Endothelial cell of umbilical vein (primary cell): ENCODE measurements at regions not wholly inside any gene's neighbourhood (a gene's known extent, or its start where the extent isn't known, plus 50 kb on each side); places are given as distances from the start of the nearest gene placed in this dataset.

ENCODE experiments used
- BruUV-seq: library from RNA; stranded (reverse); fragments of 400-500 nt; replicated peaks from 2 replicates; lab custom pipeline; 2021; lab: Mats Ljungman, UMichigan
- CTCF ChIA-PET: fragments of 300-600, 350-600 bp; sonication (Branson Sonifier 250); formaldehyde crosslinking; loops from one replicate; lab custom pipeline; 2021; ENCODE audit warnings: antibody characterized with exemption, inconsistent platforms; lab: Charles Lee
- POLR2A ChIA-PET: fragments of 300-600, 350-600 bp; sonication (Branson Sonifier 250); formaldehyde crosslinking; loops from one replicate; lab custom pipeline; 2021; ENCODE audit warnings: antibody characterized with exemption, inconsistent platforms; lab: Charles Lee
- DNase-seq: peaks from one replicate; pipeline ENCODE4 v3.0.0-alpha.2; 2011; ENCODE audit warnings: low read depth, low spot score
- FAIRE-seq: peaks from 2 replicates; lab custom pipeline; 2011; peaks lifted over from hg19 to GRCh38; lab: Jason Lieb, UNC
- H2AFZ ChIP-seq: 2 replicates; pipeline ENCODE4 v1.6.0; 2012; ENCODE audit warnings: low read depth, low read length, control low read depth, inconsistent platforms
- H3K27ac ChIP-seq: 2 replicates; pipeline ENCODE4 v1.5.1; 2011; ENCODE audit warnings: low read depth, mild to moderate bottlenecking, control low read depth, low read length, moderate library complexity; ENCODE audit not compliant: insufficient read depth
- H3K27me3 ChIP-seq, 2 experiments: 2 replicates each; pipeline versions ENCODE4 v1.6.0 to v1.6.1; 2011; ENCODE audit warnings: low read length in 2 of 2, mixed read lengths in 1 of 2; ENCODE audit not compliant: control insufficient read depth in 2 of 2, insufficient read depth in 2 of 2
- H3K36me3 ChIP-seq, 2 experiments: 2 replicates in 1 of 2; 3 replicates in 1 of 2; pipeline ENCODE4 v1.5.1; 2011; ENCODE audit warnings: low read length in 2 of 2, mild to moderate bottlenecking in 1 of 2, moderate library complexity in 1 of 2; ENCODE audit not compliant: control insufficient read depth in 2 of 2, insufficient read depth in 2 of 2; ENCODE audit errors: extremely low read depth in 1 of 2
- H3K4me1 ChIP-seq: 3 replicates; pipeline ENCODE4 v1.5.1; 2011; ENCODE audit warnings: mild to moderate bottlenecking, low read length; ENCODE audit not compliant: control insufficient read depth, insufficient read depth; ENCODE audit errors: extremely low read depth
- H3K4me2 ChIP-seq: 2 replicates; pipeline ENCODE4 v1.6.1; 2011; ENCODE audit warnings: low read length, control low read depth, mixed read lengths; ENCODE audit not compliant: insufficient read depth
- H3K4me3 ChIP-seq, 3 experiments: fragments of 200-600 bp in 1 of 3; sonication (generic), shearing (Covaris generic) in 1 of 3; replicated peaks in 1 of 3; 2 replicates each; pipeline ENCODE4 v1.5.1; 2011 to 2016; ENCODE audit warnings: control low read depth in 3 of 3, low read length in 3 of 3, mild to moderate bottlenecking in 2 of 3, inconsistent platforms in 1 of 3, low read depth in 1 of 3, moderate library complexity in 1 of 3; ENCODE audit not compliant: insufficient read depth in 1 of 3
- H3K79me2 ChIP-seq: 2 replicates; pipeline ENCODE4 v1.6.0; 2012; ENCODE audit warnings: low read length, inconsistent platforms; ENCODE audit not compliant: control insufficient read depth, insufficient read depth
- H3K9ac ChIP-seq: replicated peaks from 2 replicates; pipeline ENCODE3; 2011; ENCODE audit warnings: low read length, control low read depth; ENCODE audit not compliant: insufficient read depth; ENCODE audit errors: extremely low read depth
- H3K9me1 ChIP-seq: replicated peaks from 3 replicates; pipeline ENCODE4 v1.6.0; 2011; ENCODE audit warnings: mild to moderate bottlenecking, low read length; ENCODE audit not compliant: control insufficient read depth, insufficient read depth; ENCODE audit errors: extremely low read depth
- H3K9me3 ChIP-seq: replicated peaks from 2 replicates; pipeline ENCODE4 v1.5.1; 2012; ENCODE audit warnings: low read length, inconsistent platforms; ENCODE audit not compliant: control insufficient read depth, insufficient read depth
- H4K20me1 ChIP-seq: replicated peaks from 2 replicates; pipeline ENCODE3; 2011; ENCODE audit warnings: mild to moderate bottlenecking, low read length; ENCODE audit not compliant: control insufficient read depth, insufficient read depth; ENCODE audit errors: extremely low read depth
- EZH2 ChIP-seq: IDR thresholded peaks from 2 replicates; pipeline ENCODE4 v1.6.1; 2012; ENCODE audit warnings: borderline replicate concordance, low read depth, mild to moderate bottlenecking, moderate library complexity, low read length, inconsistent platforms; ENCODE audit not compliant: severe bottlenecking
- FOS ChIP-seq: IDR thresholded peaks from 2 replicates; pipeline ENCODE4 v1.6.1; 2011; ENCODE audit warnings: mild to moderate bottlenecking, low read length, moderate library complexity, borderline replicate concordance; ENCODE audit not compliant: insufficient read depth
- GATA2 ChIP-seq: IDR thresholded peaks from 2 replicates; pipeline ENCODE4 v1.7.0; 2011; ENCODE audit warnings: low read depth, mild to moderate bottlenecking, moderate library complexity, mixed read lengths, low read length; ENCODE audit not compliant: insufficient read length, insufficient read depth
- JUN ChIP-seq: IDR thresholded peaks from 2 replicates; pipeline ENCODE4 v1.6.1; 2011; ENCODE audit warnings: borderline replicate concordance, low read depth; ENCODE audit not compliant: insufficient read length, insufficient read depth
- MAX ChIP-seq: IDR thresholded peaks from 2 replicates; pipeline ENCODE4 v1.6.1; 2011; ENCODE audit not compliant: insufficient read depth, insufficient read length
- MYC ChIP-seq: IDR thresholded peaks from one replicate; pipeline ENCODE4 v1.6.1; 2011; ENCODE audit warnings: mild to moderate bottlenecking, low read depth, low read length
- POLR2A ChIP-seq: IDR thresholded peaks from 2 replicates; pipeline ENCODE4 v1.6.1; 2012; ENCODE audit warnings: low read depth, mild to moderate bottlenecking, control low read depth, low read length
- POLR2AphosphoS5 ChIP-seq: IDR thresholded peaks from 2 replicates; pipeline ENCODE4 v1.6.1; 2012; ENCODE audit warnings: low read depth, mild to moderate bottlenecking, control low read depth, low read length, moderate library complexity; ENCODE audit not compliant: insufficient read depth
- dilution Hi-C: fragments of 300-500 bp; cut with MboI; formaldehyde crosslinking; loops from one replicate; pipeline ENCODE4 v1.15.0; 2019; ENCODE audit warnings: low sequenced_read_pairs; ENCODE audit not compliant: extremely low pct_ligation_motif_present
- intact Hi-C: fragments of 100-400 bp; cut with micrococcal nuclease; formaldehyde crosslinking; loops from one replicate; pipeline ENCODE4 v1.10.0; 2022
- TF ChIP-seq, protein P1 (sequence below), 2 donors: IDR thresholded peaks; 1 replicate in 1 of 2; 2 replicates in 1 of 2; pipeline ENCODE4 v1.5.1; 2011; ENCODE audit warnings: low read length in 2 of 2, mild to moderate bottlenecking in 2 of 2, moderate library complexity in 2 of 2, control low read depth in 1 of 2, inconsistent platforms in 1 of 2, low read depth in 1 of 2; ENCODE audit not compliant: insufficient read depth in 1 of 2; ENCODE audit errors: extremely low read depth in 1 of 2

DNA sequence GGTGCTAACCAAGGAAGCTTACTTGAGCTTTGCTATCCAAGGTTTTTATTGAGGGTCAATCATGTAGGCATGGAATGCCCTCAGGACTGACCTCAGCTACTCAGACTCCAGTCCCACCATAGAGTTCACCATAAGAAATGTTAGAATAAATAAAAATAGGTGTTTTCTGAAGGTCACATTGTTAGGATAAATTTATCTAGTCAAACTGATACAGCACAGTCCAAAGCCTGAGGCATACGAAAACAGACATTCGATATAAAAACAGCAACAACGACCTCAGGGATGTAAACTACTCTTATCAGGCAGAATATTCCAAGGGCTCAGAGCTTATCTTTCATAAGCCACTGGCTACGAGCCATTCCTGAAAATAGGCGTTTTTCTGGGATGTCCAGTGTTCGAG lies 690.6 kb downstream of the MCTP2 start:
- BruUV-seq, result no TSS peak
- TF ChIP-seq POLR2AphosphoS5 (no peak), MYC (no peak), POLR2A (no peak), GATA2 (no peak), JUN (no peak), EZH2 (no peak), FOS (no peak), MAX (no peak)
- TF ChIP-seq, protein P1, sequence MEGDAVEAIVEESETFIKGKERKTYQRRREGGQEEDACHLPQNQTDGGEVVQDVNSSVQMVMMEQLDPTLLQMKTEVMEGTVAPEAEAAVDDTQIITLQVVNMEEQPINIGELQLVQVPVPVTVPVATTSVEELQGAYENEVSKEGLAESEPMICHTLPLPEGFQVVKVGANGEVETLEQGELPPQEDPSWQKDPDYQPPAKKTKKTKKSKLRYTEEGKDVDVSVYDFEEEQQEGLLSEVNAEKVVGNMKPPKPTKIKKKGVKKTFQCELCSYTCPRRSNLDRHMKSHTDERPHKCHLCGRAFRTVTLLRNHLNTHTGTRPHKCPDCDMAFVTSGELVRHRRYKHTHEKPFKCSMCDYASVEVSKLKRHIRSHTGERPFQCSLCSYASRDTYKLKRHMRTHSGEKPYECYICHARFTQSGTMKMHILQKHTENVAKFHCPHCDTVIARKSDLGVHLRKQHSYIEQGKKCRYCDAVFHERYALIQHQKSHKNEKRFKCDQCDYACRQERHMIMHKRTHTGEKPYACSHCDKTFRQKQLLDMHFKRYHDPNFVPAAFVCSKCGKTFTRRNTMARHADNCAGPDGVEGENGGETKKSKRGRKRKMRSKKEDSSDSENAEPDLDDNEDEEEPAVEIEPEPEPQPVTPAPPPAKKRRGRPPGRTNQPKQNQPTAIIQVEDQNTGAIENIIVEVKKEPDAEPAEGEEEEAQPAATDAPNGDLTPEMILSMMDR (IDR thresholded peaks at IDR 0.05; ENCODE audit: extremely low read depth in 1 of 2, insufficient read depth in 1 of 2, low read depth in 1 of 2, low read length in 2 of 2), result no peak
- Histone ChIP-seq H4K20me1 (no peaks in the 10 kb centered on the region), H3K9ac (no peak overlapping the region), H3K4me3 (no peak overlapping the region), H3K79me2 (no peaks in the 10 kb centered on the region), H3K4me1 (no peaks in the 10 kb centered on the region), H3K27ac (no peak overlapping the region), H2AFZ (no peak overlapping the region), H3K4me2 (no peak overlapping the region), H3K27me3 (no peaks in the 10 kb centered on the region), H3K36me3 (no peaks in the 10 kb centered on the region), H3K9me3 (no peaks in the 10 kb centered on the region), H3K9me1 (no peaks in the 10 kb centered on the region)
- DNase-seq, result no peak
- no peak for FAIRE-seq
- dilution Hi-C loops, result no loop called here
- CTCF ChIA-PET, result no interaction called here
- intact Hi-C loops, result no loop called here
- POLR2A ChIA-PET, result no interaction called here
